IPS-NIHi7 (cell line): ENCODE measurements at regions not wholly inside any gene's neighbourhood (a gene's known extent, or its start where the extent isn't known, plus 50 kb on each side); places are given as distances from the start of the nearest gene placed in this dataset.

ENCODE experiments used
- DNase-seq: peaks from one replicate; pipeline ENCODE4 v3.0.0; 2012; ENCODE audit warnings: mixed read lengths; ENCODE audit errors: extremely low spot score

- no peak for DNase-seq
Observed at GRCh38 chr1:212525479-212526110, 83.0 kb upstream of the ATF3 start.

DNA sequence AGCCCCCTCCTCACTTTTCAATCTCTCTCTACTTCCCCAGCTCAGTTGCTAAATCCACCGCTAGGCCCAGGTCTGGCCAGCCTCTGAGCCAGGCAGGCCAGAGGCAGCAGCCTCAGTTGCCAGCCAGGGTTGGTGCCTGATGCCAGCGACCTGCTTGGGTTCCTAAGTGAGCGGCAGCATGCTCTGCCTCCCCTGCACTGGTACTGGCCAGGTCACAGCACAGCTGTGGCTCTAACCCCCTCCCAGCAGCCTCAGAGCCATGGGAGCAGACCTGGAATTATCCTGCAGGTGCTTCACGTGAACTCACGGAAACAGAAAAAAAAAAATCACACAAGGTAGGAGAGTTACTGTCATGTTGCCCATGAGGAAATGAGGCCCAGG, 82.5 kb upstream of the ATF3 start:
- no peak for DNase-seq

- DNase-seq: no peak
Observed at GRCh38 chr1:212528501-212528900, 80.1 kb upstream of the ATF3 start.

- DNase-seq: no peak
Observed at GRCh38 chr1:212529211-212529741, 79.3 kb upstream of the ATF3 start.

- DNase-seq: no peak
Observed at GRCh38 chr1:212531267-212531666, 77.3 kb upstream of the ATF3 start.

- DNase-seq: no peak
Observed at GRCh38 chr1:212531796-212532195, 76.8 kb upstream of the ATF3 start.

DNA sequence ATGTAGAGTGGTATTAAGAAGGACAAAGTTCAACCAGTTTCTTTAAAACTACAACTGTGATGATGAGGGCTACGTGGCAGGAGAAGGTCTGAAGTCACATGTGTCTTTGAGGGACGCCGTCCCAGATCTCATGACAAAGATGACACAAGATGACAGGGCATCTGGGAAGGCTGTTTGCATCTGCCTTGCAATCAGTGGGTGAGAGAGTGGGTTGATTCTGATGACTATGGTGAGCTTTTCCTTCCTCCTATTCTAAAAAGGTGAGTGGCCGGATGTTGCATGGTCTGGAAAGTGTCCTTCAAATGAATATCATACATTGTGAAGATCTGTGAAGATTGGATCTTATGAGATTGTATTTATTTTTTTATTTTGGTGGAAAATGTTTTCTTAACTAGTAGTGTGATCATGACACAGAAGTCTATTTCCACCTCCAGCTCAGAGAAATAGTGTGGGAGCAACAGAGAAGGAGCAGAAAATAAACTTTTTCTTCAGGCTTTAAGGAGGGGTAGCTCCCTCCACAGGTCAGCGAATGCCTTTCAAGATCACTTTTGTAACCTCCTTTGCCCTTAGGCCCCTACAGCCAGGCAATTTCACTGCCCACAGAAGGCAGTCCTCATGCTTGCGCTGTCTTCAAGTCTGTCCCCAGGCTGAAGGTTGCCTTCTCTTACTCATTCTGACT, 76.0 kb upstream of the ATF3 start:
- no peak for DNase-seq

DNA sequence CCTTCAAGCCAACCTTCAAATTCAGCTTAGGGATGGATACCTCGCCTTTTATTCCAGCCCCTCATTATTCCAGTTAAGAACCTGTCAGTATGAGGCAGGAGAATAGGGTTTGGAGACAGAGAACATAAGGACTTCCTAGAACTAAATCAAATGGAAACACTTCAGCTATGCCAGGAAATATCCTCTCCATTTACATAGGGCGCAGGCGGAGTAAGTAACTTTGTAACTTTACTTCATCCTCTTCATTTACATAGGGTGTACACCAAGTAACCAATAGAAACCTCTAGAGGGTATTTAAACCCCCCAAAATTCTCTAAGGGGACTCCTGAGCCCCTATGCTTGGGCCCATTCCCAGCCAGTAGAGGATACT, 75.4 kb upstream of the ATF3 start:
- DNase-seq: no peak

- DNase-seq: no peak
Observed at GRCh38 chr1:212536586-212536985, 72.0 kb upstream of the ATF3 start.

DNA sequence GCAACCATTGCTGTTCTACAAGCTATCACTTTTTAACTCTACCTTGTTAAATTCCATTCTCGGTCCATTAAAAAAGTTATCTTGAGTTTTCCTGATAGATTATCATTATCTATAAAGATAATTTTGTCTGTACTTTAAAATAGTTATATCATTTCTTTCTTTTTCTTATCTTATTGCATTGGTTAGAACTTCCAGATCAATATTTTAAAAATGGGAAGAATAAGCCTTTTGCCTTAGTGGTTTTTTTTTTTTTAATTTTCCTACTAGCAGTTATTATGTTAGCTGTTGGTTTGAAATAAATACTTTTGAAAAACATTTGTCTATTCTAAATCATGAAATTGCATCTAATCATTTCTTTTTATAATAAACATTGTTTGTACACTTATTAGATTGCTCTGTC, 71.0 kb upstream of the ATF3 start:
- no peak for DNase-seq

GRCh38 chr1:212539737-212540430, 68.7 kb upstream of the ATF3 start:
- DNase-seq: no peak

DNA sequence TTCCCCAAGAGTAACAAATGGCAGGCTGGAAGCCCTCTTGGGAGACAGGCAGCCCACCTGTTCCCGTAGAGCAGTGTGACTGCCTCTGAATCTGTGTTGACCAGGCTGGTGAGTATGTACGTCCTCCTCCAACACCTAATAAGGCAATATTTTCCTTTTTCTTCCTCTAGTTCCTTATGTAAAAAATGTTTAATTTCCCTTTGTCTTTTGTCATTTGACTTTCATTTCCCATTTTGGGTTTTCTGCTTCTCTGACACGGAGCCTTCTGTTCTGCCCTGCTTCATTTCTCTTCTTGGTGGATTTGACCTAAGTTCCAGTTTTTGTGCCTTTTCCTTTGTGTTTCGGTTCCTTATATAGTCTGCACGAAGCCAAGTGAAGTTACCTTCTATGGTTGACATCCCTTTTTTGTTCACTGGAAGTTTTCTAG, 65.8 kb upstream of the ATF3 start:
- no peak for DNase-seq

- DNase-seq: no peak
Observed at GRCh38 chr1:212544110-212544509, 64.5 kb upstream of the ATF3 start.

- DNase-seq: no peak
Observed at GRCh38 chr1:212545941-212546635, 62.5 kb upstream of the ATF3 start.

GRCh38 chr1:212549503-212550017, 59.0 kb upstream of the ATF3 start:
- no peak for DNase-seq

- no peak for DNase-seq
Observed at GRCh38 chr1:212551929-212552328, 56.6 kb upstream of the ATF3 start.

- no peak for DNase-seq
Observed at GRCh38 chr1:212553676-212554075, 54.9 kb upstream of the ATF3 start.

DNA sequence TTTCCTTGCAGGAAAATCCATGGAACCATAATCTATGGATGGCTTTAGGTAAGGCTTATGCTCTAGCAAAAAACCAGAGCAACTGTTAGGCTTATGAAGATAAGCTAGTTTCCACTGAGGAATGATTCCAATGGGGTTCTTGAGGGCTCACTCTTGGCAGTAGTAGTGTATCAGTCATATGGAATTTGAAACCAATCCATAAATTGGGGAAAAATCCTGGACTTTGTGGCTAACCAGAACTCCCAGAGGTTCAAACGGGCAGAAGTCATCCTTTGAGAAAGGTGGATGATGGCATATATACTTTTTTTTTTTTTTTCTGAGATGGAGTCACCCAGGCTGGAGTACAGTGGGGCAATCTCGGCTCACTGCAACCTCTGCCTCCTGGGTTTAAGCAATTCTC, 54.2 kb upstream of the ATF3 start:
- DNase-seq: no peak

GRCh38 chr1:212555426-212555825, 53.1 kb upstream of the ATF3 start:
- no peak for DNase-seq

DNA sequence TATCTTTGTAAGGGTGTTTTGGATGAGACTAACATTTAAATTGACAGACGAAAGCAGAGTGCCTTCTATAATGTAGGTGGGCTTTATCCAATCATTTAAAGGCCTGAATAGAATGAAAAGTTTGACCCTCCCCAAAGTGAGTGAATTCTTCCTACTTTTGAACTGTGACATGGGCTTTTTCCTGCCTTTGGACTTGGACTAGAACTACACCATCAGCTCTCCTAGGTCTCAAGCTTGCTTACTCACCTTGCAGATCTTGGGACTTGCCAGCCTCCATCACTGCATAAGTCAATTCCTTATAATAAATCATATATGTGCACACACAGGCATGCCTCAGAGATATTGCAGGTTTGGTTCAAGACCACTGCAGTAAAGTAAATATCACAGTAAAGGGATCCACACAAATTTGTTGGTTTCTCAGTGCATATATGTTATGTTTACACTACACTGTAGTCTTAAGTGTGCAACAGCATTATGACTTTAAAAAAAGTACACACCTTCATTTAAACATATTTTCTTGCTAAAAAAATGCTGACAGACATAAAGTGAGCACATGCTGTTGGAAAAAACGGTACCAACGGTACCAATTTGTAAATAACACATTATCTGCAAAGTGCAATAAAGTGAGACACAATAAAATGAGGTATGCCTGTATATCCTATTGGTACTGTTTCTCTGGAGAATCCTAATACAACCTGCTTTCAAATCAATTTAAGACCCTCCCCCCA, 51.6 kb upstream of the ATF3 start:
- DNase-seq: no peak
